Glomerular visceral epithelial cell (primary cell): ENCODE measurements at regions not wholly inside any gene's neighbourhood (a gene's known extent, or its start where the extent isn't known, plus 50 kb on each side); places are given as distances from the start of the nearest gene placed in this dataset.

Experiments used
- DNase-seq: peaks from one replicate; pipeline ENCODE4 v3.0.0-alpha.2; 2016; ENCODE audit errors: extremely low spot score

DNA sequence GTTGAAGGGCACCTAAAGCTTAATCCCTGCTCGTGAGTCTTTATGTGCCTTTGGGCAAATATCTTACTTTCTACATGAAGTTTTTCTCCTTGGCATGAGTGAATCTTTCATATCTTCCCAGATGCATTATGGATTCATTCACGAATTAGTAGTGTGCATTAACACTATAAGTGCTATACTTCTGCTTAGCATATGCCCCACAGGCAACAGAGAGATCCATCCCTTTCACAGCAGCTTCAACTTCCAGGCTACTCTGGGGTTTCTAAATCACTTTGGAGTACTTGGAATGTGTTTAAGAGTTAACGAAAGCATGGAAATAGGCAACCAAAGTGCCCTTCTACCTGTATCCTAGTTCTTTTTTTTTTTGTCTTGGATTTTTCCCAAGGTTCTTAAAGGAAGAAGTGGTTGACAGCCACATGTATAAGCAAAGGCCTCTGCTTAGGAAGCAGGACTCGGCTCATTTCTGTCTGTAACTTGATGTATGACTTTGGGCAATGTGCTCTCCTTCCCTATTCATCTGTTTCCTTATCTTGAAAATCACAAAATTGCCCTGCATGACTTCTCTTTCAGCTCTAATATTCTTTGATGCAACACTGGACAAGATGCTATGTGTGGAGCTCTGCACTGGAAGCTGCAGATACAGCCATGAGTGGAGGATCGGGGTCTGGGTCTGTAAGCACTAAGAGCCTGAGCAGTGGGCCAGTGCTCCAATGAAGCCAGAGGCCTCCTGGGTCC is 54.5 kb upstream of the ME3 start:
- DNase-seq, result no peak

GRCh38 chr11:86726118-86726753 is 53.8 kb upstream of the ME3 start:
- DNase-seq, result peak; percentile 85

GRCh38 chr11:86724137-86724536 is 51.7 kb upstream of the ME3 start:
- DNase-seq, result no peak

- no peak for DNase-seq
Observed at GRCh38 chr11:86723281-86723680, 50.9 kb upstream of the ME3 start.

- DNase-seq, result no peak
Observed at GRCh38 chr11:86722748-86723147, 50.3 kb upstream of the ME3 start.
